Endothelial cell of umbilical vein (primary cell): ENCODE measurements at regions not wholly inside any gene's neighbourhood (a gene's known extent, or its start where the extent isn't known, plus 50 kb on each side); places are given as distances from the start of the nearest gene placed in this dataset.

Source experiments
- CTCF ChIP-seq, 2 donors: IDR thresholded peaks; 1 replicate in 1 of 2; 2 replicates in 1 of 2; pipeline ENCODE4 v1.5.1; 2011; ENCODE audit warnings: low read length in 2 of 2, mild to moderate bottlenecking in 2 of 2, moderate library complexity in 2 of 2, control low read depth in 1 of 2, inconsistent platforms in 1 of 2, low read depth in 1 of 2; ENCODE audit not compliant: insufficient read depth in 1 of 2; ENCODE audit errors: extremely low read depth in 1 of 2
- GATA2 ChIP-seq: IDR thresholded peaks from 2 replicates; pipeline ENCODE4 v1.7.0; 2011; ENCODE audit warnings: low read depth, mild to moderate bottlenecking, moderate library complexity, mixed read lengths, low read length; ENCODE audit not compliant: insufficient read length, insufficient read depth
- JUN ChIP-seq: IDR thresholded peaks from 2 replicates; pipeline ENCODE4 v1.6.1; 2011; ENCODE audit warnings: borderline replicate concordance, low read depth; ENCODE audit not compliant: insufficient read length, insufficient read depth
- POLR2A ChIP-seq: IDR thresholded peaks from 2 replicates; pipeline ENCODE4 v1.6.1; 2012; ENCODE audit warnings: low read depth, mild to moderate bottlenecking, control low read depth, low read length

GRCh38 chr14:54194501-54194900, 202.3 kb upstream of the CDKN3 start:
- TF ChIP-seq POLR2A = no peak
- TF ChIP-seq GATA2 = no peak
- TF ChIP-seq JUN = no peak
- no peak for TF ChIP-seq CTCF (IDR thresholded peaks at IDR 0.05; ENCODE audit: extremely low read depth in 1 of 2, insufficient read depth in 1 of 2, low read depth in 1 of 2, low read length in 2 of 2)
